T follicular helper cell (primary cell): ENCODE measurements at regions not wholly inside any gene's neighbourhood (a gene's known extent, or its start where the extent isn't known, plus 50 kb on each side); places are given as distances from the start of the nearest gene placed in this dataset.

Experiments
- DNase-seq: peaks from one replicate; pipeline ENCODE4 v3.0.0-alpha.2; 2020; ENCODE audit warnings: low read depth

- DNase-seq, result no peak
Observed at GRCh38 chr22:48943567-48944432, 883.9 kb downstream of the BRD1 start.

- DNase-seq, result no peak
Observed at GRCh38 chr22:48942698-48943566, 884.7 kb downstream of the BRD1 start.

GRCh38 chr22:48941903-48942575 is 885.6 kb downstream of the BRD1 start:
- DNase-seq, result no peak

- no peak for DNase-seq
Observed at GRCh38 chr22:48941033-48941902, 886.4 kb downstream of the BRD1 start.

- DNase-seq, result no peak
Observed at GRCh38 chr22:48940266-48941032, 887.2 kb downstream of the BRD1 start.

- DNase-seq, result no peak
Observed at GRCh38 chr22:48939441-48940265, 888.0 kb downstream of the BRD1 start.

GRCh38 chr22:48938741-48939140 is 888.9 kb downstream of the BRD1 start:
- DNase-seq, result no peak

GRCh38 chr22:48937032-48937639 is 890.5 kb downstream of the BRD1 start:
- no peak for DNase-seq

GRCh38 chr22:48936391-48936790 is 891.3 kb downstream of the BRD1 start:
- no peak for DNase-seq

GRCh38 chr22:48934446-48934845 is 893.2 kb downstream of the BRD1 start:
- no peak for DNase-seq

- DNase-seq, result no peak
Observed at GRCh38 chr22:48931452-48931851, 896.2 kb downstream of the BRD1 start.

- DNase-seq, result no peak
Observed at GRCh38 chr22:48929276-48929790, 898.3 kb downstream of the BRD1 start.

GRCh38 chr22:48927591-48927990 is 900.1 kb downstream of the BRD1 start:
- DNase-seq, result no peak

GRCh38 chr22:48926643-48927042 is 901.0 kb downstream of the BRD1 start:
- DNase-seq, result no peak

- DNase-seq, result no peak
Observed at GRCh38 chr22:48926136-48926535, 901.5 kb downstream of the BRD1 start.

- no peak for DNase-seq
Observed at GRCh38 chr22:48925450-48925849, 902.2 kb downstream of the BRD1 start.

GRCh38 chr22:48923996-48924395 is 903.7 kb downstream of the BRD1 start:
- no peak for DNase-seq

GRCh38 chr22:48923165-48923865 is 904.4 kb downstream of the BRD1 start:
- no peak for DNase-seq
